GM21526 (cell line): ENCODE measurements at regions not wholly inside any gene's neighbourhood (a gene's known extent, or its start where the extent isn't known, plus 50 kb on each side); places are given as distances from the start of the nearest gene placed in this dataset.

ENCODE experiments used
- ATAC-seq: cut with Tn5 transposase; IDR thresholded peaks from one replicate; pipeline ENCODE4 v1.9.1; 2021; ENCODE audit warnings: moderate library complexity; ENCODE audit not compliant: unreplicated experiment, low FRiP score

DNA sequence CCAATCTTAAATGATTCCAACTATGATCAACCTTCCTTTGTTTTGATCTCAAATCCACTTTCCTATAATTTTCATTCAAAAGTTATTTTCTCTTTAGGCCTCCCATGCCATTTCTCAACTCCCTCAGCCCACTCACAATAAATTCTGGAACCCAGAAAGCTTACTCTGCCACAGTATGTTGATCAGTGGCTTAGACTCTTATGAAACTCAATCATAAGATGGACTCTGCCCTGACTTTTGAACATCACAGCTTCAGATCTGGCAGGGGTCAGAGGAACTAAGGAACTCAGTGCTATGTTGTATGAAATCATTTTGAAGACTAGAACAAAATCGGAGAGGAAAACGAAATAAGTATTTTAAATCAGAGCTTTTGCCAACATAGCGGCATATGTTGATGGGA lies 59.8 kb upstream of the LGALSL start:
- ATAC-seq: no peak

GRCh38 chr2:64396001-64396400 lies 58.0 kb upstream of the LGALSL start:
- no peak for ATAC-seq

GRCh38 chr2:64396551-64396950 lies 57.4 kb upstream of the LGALSL start:
- no peak for ATAC-seq

DNA sequence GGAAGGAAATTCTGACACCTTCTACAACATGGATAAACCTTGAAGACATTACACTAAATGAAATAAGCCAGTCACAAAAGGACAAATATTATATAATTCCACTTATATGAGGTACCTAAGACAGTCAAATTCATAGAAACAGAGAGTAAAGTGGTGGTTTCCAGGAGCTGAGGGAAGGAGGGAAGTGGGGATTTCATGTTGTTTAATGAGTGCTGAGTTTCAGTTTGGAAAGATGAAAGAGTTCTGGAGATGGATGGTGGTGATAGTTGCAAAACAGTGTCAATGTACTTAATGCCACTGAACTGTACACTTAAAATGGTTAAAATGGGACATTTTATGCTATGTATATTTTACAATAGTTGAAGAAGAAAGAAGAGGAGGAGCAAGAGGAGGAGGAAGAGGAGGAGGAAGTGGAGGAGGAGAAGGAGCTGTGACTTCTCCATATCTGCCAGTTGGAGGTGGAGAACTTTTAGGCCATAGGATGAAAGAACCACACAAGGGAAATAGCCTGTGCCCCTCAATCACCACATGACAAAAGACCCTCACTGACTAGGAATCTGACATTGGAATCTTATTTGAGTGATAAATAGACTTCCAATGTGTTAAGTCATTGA lies 55.3 kb upstream of the LGALSL start:
- no peak for ATAC-seq

GRCh38 chr2:64399521-64399920 lies 54.4 kb upstream of the LGALSL start:
- no peak for ATAC-seq

- ATAC-seq: no peak
Measured at GRCh38 chr2:64400105-64400728, 53.7 kb upstream of the LGALSL start.

DNA sequence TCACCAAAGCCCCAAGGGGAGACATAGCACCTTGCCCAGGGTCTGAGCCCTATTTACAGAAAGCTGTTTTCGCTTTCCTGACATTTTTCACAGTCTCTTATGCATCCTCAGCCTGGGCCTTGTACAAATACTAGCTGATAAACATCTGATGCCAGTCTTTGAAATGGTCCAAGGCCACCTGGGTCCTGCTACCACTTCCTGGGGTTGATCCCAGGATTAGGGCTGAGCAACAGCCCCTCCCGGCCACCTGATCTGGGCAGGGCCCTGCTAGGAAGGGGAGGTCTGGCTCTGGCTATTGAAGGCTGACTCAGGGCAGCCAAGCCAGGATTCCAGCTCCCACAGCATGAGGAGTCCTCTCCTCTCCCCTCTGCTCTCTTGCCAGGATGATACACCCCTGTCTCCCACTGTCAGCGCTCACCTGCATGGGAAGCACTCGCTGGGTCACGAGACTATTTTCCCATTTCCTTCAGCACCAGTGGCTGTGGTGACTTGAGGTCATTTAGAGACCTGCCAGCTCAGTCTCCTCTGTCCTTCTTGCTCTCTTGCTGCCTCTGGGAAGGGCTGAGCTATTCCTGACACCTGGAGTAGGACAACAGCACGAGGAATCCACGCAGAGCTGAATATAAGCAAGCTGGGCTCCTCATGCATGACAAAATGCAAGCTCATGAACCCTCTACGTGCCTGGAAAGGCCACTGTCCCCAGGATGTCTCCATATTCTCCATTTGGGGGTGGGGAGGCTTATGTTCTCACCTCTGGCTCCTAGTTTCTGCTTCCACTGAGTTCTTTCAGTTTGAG lies 53.0 kb upstream of the LGALSL start:
- no peak for ATAC-seq

GRCh38 chr2:64401529-64401880 lies 52.5 kb upstream of the LGALSL start:
- ATAC-seq: no peak

DNA sequence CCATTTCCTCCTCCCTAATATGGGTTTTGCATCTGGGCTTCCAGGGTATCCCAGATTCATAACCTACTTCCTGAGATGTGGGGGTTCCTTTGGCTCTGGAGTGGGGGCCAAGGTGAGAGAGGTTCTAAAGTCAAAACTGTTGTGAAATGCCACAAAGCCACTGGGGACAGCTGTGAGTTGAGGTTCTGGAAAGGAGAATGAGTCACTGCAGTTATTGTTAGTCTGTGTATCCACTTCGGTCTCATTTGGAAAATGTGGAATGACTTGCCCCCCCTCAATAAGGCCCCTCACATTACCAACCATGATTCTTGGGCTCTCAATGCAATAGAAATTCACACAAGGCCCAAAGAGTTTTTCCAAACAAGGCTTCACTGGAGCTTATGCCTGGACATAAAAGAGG lies 51.1 kb upstream of the LGALSL start:
- no peak for ATAC-seq

- no peak for ATAC-seq
Measured at GRCh38 chr2:64403426-64403825, 50.5 kb upstream of the LGALSL start.

DNA sequence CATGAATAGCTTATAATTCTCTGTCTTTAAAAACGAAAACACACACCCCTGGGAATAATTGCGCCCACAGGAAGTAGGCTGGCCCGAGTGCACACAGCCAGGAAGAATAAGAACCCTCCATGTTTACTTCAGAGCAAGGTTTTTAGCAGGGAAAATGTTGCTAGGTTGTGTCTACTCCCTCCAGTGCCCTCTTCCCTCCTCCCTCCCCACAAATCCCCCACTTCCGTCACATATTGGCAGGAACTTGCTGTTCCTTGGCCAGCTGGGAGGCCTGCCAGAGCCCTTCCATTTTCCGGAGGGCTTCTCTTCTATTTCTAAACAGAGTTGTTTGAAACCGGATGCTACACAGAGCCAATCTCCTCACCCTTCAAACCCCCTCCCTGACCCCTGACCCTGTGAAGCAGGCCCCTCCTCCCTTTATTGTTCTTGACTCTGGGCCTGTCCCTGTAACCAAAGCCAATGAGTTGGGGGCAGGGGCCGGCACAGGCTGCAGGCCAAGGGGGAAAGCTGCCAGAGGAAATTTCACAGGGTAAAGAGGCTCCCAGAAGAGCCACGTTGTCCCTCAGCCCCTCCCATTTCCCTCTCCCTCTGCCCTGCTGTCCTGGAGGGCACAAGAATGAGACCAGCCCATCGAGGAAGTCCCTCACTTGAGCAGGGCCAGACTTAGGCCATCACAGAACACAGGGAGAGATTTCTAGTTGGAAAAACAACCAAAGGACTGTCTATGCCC lies 49.8 kb upstream of the LGALSL start:
- ATAC-seq: no peak
